ENCODE measurements at regions not wholly inside any gene's neighbourhood (a gene's known extent, or its start where the extent isn't known, plus 50 kb on each side); places are given as distances from the start of the nearest gene placed in this dataset.

DNA sequence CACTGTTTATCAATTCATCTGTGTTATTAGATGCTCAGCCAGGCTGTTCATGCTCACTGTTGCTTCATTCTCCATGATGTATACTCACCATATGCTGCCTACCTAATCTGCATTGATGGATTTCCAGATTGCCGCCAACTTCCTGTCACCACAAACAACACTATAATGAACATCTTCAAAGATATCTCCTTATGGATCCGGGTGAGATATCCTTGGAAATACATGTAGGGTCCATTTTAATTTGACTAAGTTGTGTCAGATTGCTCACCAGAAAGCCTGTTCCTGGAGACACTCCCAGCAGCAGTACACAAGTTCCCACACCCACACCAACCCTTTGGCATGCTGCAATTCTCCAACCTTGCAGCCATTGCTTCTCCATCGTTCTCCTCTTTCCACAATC is 547.5 kb upstream of the TNP1 start:
- no peak overlapping the region for H3K27ac ChIP-seq (ENCODE audit: control insufficient read depth, insufficient read depth, low read length)
- no peaks in the 10 kb centered on the region for H3K27me3 ChIP-seq (ENCODE audit: control insufficient read depth, extremely low read depth, insufficient read depth, low read length)
- DNase-seq (ENCODE audit: low read depth, low spot score) (no peak), FAIRE-seq (no peak)
- TF ChIP-seq, protein P1, sequence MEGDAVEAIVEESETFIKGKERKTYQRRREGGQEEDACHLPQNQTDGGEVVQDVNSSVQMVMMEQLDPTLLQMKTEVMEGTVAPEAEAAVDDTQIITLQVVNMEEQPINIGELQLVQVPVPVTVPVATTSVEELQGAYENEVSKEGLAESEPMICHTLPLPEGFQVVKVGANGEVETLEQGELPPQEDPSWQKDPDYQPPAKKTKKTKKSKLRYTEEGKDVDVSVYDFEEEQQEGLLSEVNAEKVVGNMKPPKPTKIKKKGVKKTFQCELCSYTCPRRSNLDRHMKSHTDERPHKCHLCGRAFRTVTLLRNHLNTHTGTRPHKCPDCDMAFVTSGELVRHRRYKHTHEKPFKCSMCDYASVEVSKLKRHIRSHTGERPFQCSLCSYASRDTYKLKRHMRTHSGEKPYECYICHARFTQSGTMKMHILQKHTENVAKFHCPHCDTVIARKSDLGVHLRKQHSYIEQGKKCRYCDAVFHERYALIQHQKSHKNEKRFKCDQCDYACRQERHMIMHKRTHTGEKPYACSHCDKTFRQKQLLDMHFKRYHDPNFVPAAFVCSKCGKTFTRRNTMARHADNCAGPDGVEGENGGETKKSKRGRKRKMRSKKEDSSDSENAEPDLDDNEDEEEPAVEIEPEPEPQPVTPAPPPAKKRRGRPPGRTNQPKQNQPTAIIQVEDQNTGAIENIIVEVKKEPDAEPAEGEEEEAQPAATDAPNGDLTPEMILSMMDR (optimal IDR thresholded peaks at IDR 0.05 in 1 of 3, IDR thresholded peaks at IDR 0.05 in 1 of 3, conservative IDR thresholded peaks at IDR 0.05 in 1 of 3; ENCODE audit: extremely low read depth in 1 of 3, insufficient read depth in 2 of 3, low read length in 3 of 3): no peak
- no peak for TF ChIP-seq EZH2 (IDR thresholded peaks at IDR 0.05; ENCODE audit: low read length)
- no peaks in the 10 kb centered on the region for H3K9me1 ChIP-seq (ENCODE audit: control insufficient read depth, extremely low read depth, insufficient read depth, low read length)
- H3K79me2 ChIP-seq (ENCODE audit: control insufficient read depth, insufficient read depth, low read length): no peaks in the 10 kb centered on the region
- H3K9ac ChIP-seq (ENCODE audit: control insufficient read depth, extremely low read depth, insufficient read depth, low read length): no peak overlapping the region
- no peak overlapping the region for H3K4me2 ChIP-seq (ENCODE audit: control insufficient read depth, extremely low read depth, insufficient read depth, low read depth, low read length)
- H3K4me3 ChIP-seq (ENCODE audit: control insufficient read depth in 2 of 3, extremely low read depth in 1 of 3, insufficient read depth in 2 of 3, low read depth in 1 of 3, low read length in 3 of 3): no peak overlapping the region
- H4K20me1 ChIP-seq (ENCODE audit: control insufficient read depth, extremely low read depth, insufficient read depth, low read length): no peaks in the 10 kb centered on the region
- H3K9me3 ChIP-seq (ENCODE audit: control insufficient read depth, low read depth, low read length): no peaks in the 10 kb centered on the region
- H2AFZ ChIP-seq (ENCODE audit: control insufficient read depth, low read length): no peak overlapping the region
- dilution Hi-C loops (cut with MboI; ENCODE audit: extremely low pct_ligation_motif_present, low sequenced_read_pairs): no loop called here
- H3K4me1 ChIP-seq (ENCODE audit: control insufficient read depth, extremely low read depth, insufficient read depth, low read length): peaks cover 18% of the 10 kb centered on the region
- no peaks in the 10 kb centered on the region for H3K36me3 ChIP-seq (ENCODE audit: control insufficient read depth in 2 of 2, extremely low read depth in 1 of 2, insufficient read depth in 2 of 2, low read length in 2 of 2)

DNA sequence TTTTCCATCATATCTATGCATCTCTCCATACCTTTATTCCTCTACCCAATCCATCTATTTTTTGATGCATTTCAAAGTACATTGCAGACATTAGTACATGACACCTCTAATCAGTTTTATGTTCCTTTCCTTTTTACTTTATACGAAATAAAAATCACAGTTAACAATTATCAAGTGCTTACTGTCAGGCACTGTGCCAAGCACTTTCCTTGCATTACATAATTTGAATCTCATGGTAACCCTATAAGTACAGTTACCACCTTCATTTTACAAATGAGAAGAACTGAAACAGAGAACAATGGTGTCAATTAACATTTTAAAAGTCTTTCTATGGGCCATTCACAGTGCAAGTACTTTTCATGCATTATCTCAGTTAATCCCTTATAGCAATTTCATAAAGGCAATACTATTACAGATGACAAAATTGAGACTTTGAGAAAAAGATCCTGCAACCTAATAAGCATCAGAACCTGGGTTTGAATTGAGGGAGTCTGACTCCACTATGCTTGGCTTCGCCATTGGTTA is 544.4 kb upstream of the TNP1 start:
- Histone ChIP-seq H3K36me3 (ENCODE audit: control insufficient read depth in 2 of 2, extremely low read depth in 1 of 2, insufficient read depth in 2 of 2, low read length in 2 of 2) (no peaks in the 10 kb centered on the region), H3K4me3 (ENCODE audit: control insufficient read depth in 2 of 3, extremely low read depth in 1 of 3, insufficient read depth in 2 of 3, low read depth in 1 of 3, low read length in 3 of 3) (no peak overlapping the region), H3K4me2 (ENCODE audit: control insufficient read depth, extremely low read depth, insufficient read depth, low read depth, low read length) (no peak overlapping the region), H2AFZ (ENCODE audit: control insufficient read depth, low read length) (no peak overlapping the region), H3K9ac (ENCODE audit: control insufficient read depth, extremely low read depth, insufficient read depth, low read length) (no peak overlapping the region), H3K27me3 (ENCODE audit: control insufficient read depth, extremely low read depth, insufficient read depth, low read length) (no peaks in the 10 kb centered on the region), H3K4me1 (ENCODE audit: control insufficient read depth, extremely low read depth, insufficient read depth, low read length) (peaks cover 20% of the 10 kb centered on the region), H3K79me2 (ENCODE audit: control insufficient read depth, insufficient read depth, low read length) (no peaks in the 10 kb centered on the region), H3K27ac (ENCODE audit: control insufficient read depth, insufficient read depth, low read length) (no peak overlapping the region), H4K20me1 (ENCODE audit: control insufficient read depth, extremely low read depth, insufficient read depth, low read length) (no peaks in the 10 kb centered on the region), H3K9me1 (ENCODE audit: control insufficient read depth, extremely low read depth, insufficient read depth, low read length) (no peaks in the 10 kb centered on the region), H3K9me3 (ENCODE audit: control insufficient read depth, low read depth, low read length) (no peaks in the 10 kb centered on the region)
- DNase-seq (ENCODE audit: low read depth, low spot score) (no peak), FAIRE-seq (peak; percentile 34)
- no peak for TF ChIP-seq EZH2 (IDR thresholded peaks at IDR 0.05; ENCODE audit: low read length)
- TF ChIP-seq, protein P1 (optimal IDR thresholded peaks at IDR 0.05 in 1 of 3, IDR thresholded peaks at IDR 0.05 in 1 of 3, conservative IDR thresholded peaks at IDR 0.05 in 1 of 3; ENCODE audit: extremely low read depth in 1 of 3, insufficient read depth in 2 of 3, low read length in 3 of 3): no peak
- dilution Hi-C loops (cut with MboI; ENCODE audit: extremely low pct_ligation_motif_present, low sequenced_read_pairs): no loop called here

Measured in keratinocyte (primary cell).